ENCODE measurements at regions not wholly inside any gene's neighbourhood (a gene's known extent, or its start where the extent isn't known, plus 50 kb on each side); places are given as distances from the start of the nearest gene placed in this dataset.

DNA sequence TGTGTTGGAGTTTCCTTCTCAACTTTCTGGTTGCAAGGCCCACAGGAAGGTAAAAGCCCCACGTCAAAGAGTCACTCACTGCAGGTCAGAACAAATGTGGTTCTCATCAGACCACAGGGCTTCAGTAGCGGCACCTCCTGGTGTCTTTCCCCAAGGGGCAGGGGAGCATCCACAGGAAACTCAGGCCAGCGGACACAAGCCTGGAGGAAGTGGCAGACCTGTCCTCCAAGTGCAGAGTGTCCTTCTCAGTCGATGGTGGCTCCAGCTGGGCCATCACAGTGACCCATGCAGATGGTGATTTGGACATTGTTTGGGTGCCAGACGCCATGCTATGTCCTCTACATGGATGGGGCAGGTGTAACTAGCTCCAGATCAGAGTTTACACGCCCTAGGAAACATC is 84.9 kb downstream of the ACKR3 start:
- POLR2A ChIA-PET (ENCODE audit: unreplicated experiment): no interaction called here
- Histone ChIP-seq H3K9me3 (ENCODE audit: insufficient read depth, low read depth) (no peaks in the 10 kb centered on the region), H3K36me3 (ENCODE audit: low read depth) (no peaks in the 10 kb centered on the region), H3K4me3 (no peak overlapping the region), H2AFZ (no peak overlapping the region), H3K27me3 (ENCODE audit: insufficient read depth, low read depth) (no peaks in the 10 kb centered on the region), H3K79me2 (ENCODE audit: low read depth) (no peaks in the 10 kb centered on the region), H3K4me1 (replicated peaks; ENCODE audit: insufficient read depth) (no peaks in the 10 kb centered on the region), H3K9me2 (ENCODE audit: insufficient read depth) (no peaks in the 10 kb centered on the region; the same call in 1 of the 2 replicates), H4K20me1 (ENCODE audit: insufficient read depth) (no peaks in the 10 kb centered on the region), H3K27ac (no peak overlapping the region), H3F3A (ENCODE audit: insufficient read depth, low read depth) (no peaks in the 10 kb centered on the region), H3K4me2 (no peak overlapping the region)
- CTCF ChIA-PET: no interaction called here
- no TSS peak for BruUV-seq (replicated peaks)
- intact Hi-C loops (cut with micrococcal nuclease; ENCODE audit: unreplicated experiment): no loop called here
- no peak for DNase-seq
- no peak for TF ChIP-seq EZH2 (IDR thresholded peaks at IDR 0.05; ENCODE audit: low read depth)

DNA sequence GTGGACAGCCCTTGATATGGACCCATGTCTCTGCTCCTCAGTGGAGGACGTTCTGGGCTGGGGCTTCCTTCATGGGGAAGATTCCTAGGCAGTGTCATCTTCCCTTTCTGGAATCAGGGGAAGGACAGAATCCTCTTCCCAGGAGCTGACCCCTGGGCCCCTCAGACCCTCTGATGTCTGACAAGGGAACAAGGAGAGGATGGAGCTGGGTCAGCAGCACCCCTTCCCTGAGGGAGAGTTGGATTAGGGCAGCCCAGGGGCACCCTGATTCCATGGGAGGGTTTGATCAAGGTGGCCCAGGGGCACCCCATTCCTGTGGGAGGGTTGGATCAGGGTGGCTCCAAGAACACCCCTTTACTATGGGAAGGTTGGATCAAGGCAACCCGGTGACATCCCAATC is 86.5 kb downstream of the ACKR3 start:
- Histone ChIP-seq H3K27ac (no peak overlapping the region), H3K36me3 (ENCODE audit: low read depth) (no peaks in the 10 kb centered on the region), H3K79me2 (ENCODE audit: low read depth) (no peaks in the 10 kb centered on the region), H3K27me3 (ENCODE audit: insufficient read depth, low read depth) (no peaks in the 10 kb centered on the region), H3K9me3 (ENCODE audit: insufficient read depth, low read depth) (no peaks in the 10 kb centered on the region), H3F3A (ENCODE audit: insufficient read depth, low read depth) (no peaks in the 10 kb centered on the region), H2AFZ (no peak overlapping the region), H3K9me2 (ENCODE audit: insufficient read depth) (no peaks in the 10 kb centered on the region; the same call in 1 of the 2 replicates), H3K4me1 (replicated peaks; ENCODE audit: insufficient read depth) (peaks cover 12% of the 10 kb centered on the region), H4K20me1 (ENCODE audit: insufficient read depth) (no peaks in the 10 kb centered on the region), H3K4me2 (no peak overlapping the region), H3K4me3 (no peak overlapping the region)
- BruUV-seq (replicated peaks): no TSS peak
- ChIA-PET CTCF (no interaction called here), POLR2A (ENCODE audit: unreplicated experiment) (no interaction called here)
- no peak for TF ChIP-seq CTCF (conservative IDR thresholded peaks at IDR 0.05)
- TF ChIP-seq EZH2 (IDR thresholded peaks at IDR 0.05; ENCODE audit: low read depth): no peak
- no peak for DNase-seq
- intact Hi-C loops (cut with micrococcal nuclease; ENCODE audit: unreplicated experiment): no loop called here

DNA sequence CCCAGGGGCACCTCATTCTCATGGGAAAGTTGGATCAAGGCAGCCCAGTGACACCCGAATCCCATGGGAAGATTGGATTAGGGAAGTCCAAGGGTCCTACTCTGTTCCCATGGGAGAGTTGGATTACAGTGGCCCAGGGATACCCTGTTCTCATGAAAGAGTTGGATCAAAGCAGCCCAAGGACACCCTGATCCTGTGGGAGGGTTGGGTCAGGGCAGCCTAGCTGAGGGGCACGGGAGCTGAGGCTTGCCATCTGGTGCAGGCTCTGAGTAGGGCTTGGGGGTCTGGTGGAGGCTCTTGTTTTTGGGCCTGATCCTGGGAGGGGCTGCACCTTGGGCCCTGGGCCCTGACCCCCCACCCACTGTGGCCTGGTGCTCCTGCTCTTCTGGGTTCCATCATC is 87.1 kb downstream of the ACKR3 start:
- Histone ChIP-seq H3K4me1 (replicated peaks; ENCODE audit: insufficient read depth) (peaks cover 18% of the 10 kb centered on the region), H4K20me1 (ENCODE audit: insufficient read depth) (no peaks in the 10 kb centered on the region), H3K4me2 (no peak overlapping the region), H3K27ac (no peak overlapping the region), H3F3A (ENCODE audit: insufficient read depth, low read depth) (0 out of 2 replicates have a peak, but pooled peaks cover 5% of the 10 kb centered on the region), H3K4me3 (no peak overlapping the region), H3K27me3 (ENCODE audit: insufficient read depth, low read depth) (no peaks in the 10 kb centered on the region), H3K36me3 (ENCODE audit: low read depth) (no peaks in the 10 kb centered on the region), H2AFZ (no peak overlapping the region), H3K9me3 (ENCODE audit: insufficient read depth, low read depth) (no peaks in the 10 kb centered on the region), H3K9me2 (ENCODE audit: insufficient read depth) (no peaks in the 10 kb centered on the region; the same call in 1 of the 2 replicates), H3K79me2 (ENCODE audit: low read depth) (no peaks in the 10 kb centered on the region)
- peak in 1 of 2 experiments; percentile 17 for DNase-seq
- intact Hi-C loops (cut with micrococcal nuclease; ENCODE audit: unreplicated experiment): no loop called here
- BruUV-seq (replicated peaks): no TSS peak
- CTCF ChIA-PET: no interaction called here
- POLR2A ChIA-PET (ENCODE audit: unreplicated experiment): no interaction called here
- TF ChIP-seq CTCF (conservative IDR thresholded peaks at IDR 0.05) (no peak), EZH2 (IDR thresholded peaks at IDR 0.05; ENCODE audit: low read depth) (no peak)

- Histone ChIP-seq H3K27ac (no peak overlapping the region), H3K9me3 (ENCODE audit: insufficient read depth, low read depth) (no peaks in the 10 kb centered on the region), H3K4me2 (no peak overlapping the region), H3K36me3 (ENCODE audit: low read depth) (no peaks in the 10 kb centered on the region), H4K20me1 (ENCODE audit: insufficient read depth) (no peaks in the 10 kb centered on the region), H2AFZ (no peak overlapping the region), H3K27me3 (ENCODE audit: insufficient read depth, low read depth) (no peaks in the 10 kb centered on the region), H3K4me3 (no peak overlapping the region), H3K4me1 (replicated peaks; ENCODE audit: insufficient read depth) (peaks cover 23% of the 10 kb centered on the region), H3K79me2 (ENCODE audit: low read depth) (no peaks in the 10 kb centered on the region), H3F3A (ENCODE audit: insufficient read depth, low read depth) (0 out of 2 replicates have a peak, but pooled peaks cover 5% of the 10 kb centered on the region), H3K9me2 (ENCODE audit: insufficient read depth) (no peaks in the 10 kb centered on the region; the same call in 1 of the 2 replicates)
- POLR2A ChIA-PET (ENCODE audit: unreplicated experiment): interaction anchor here (0.6 kb wide), 2 partner anchors 16 to 265 kb away, joined by 3 to 5 read pairs; no protein-coding TSS in a partner anchor
- TF ChIP-seq CTCF (conservative IDR thresholded peaks at IDR 0.05): no peak
- no peak for TF ChIP-seq EZH2 (IDR thresholded peaks at IDR 0.05; ENCODE audit: low read depth)
- BruUV-seq (replicated peaks): no TSS peak
- intact Hi-C loops (cut with micrococcal nuclease; ENCODE audit: unreplicated experiment): no loop called here
- CTCF ChIA-PET: no interaction called here
- DNase-seq: no peak
Measured at GRCh38 chr2:236657215-236657614, 87.6 kb downstream of the ACKR3 start.
